ENCODE measurements at regions not wholly inside any gene's neighbourhood (a gene's known extent, or its start where the extent isn't known, plus 50 kb on each side); places are given as distances from the start of the nearest gene placed in this dataset.

DNA sequence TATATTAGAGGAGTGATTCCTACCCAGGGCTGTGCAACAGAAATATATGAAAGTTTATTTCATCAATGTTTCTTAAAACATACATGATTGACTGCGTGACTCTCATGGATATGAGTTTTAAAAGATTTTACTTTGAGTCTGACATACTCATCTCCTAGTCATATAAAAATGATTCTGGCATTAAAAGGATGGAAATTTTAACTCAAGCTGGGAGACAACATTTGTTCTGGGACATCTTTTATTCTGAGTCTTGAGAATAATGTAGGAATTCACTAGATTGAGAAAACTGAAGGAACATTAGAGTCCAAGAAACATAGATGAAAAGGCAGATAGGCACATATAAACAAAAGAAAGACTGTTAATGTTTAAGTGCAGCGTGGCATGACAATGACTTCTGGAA lies 649.6 kb downstream of the SPRY1 start:
- H3K4me1 ChIP-seq, result 0 out of 2 replicates have a peak, but pooled peaks cover 4% of the 10 kb centered on the region
- H3K27ac ChIP-seq, result no peak overlapping the region
- no peaks in the 10 kb centered on the region for H4K20me1 ChIP-seq
- TF ChIP-seq Cebpa-rat (IDR thresholded peaks at IDR 0.05), result no peak
- H3K27me3 ChIP-seq, result no peaks in the 10 kb centered on the region
- H3K9ac ChIP-seq, result no peak overlapping the region
- no peak overlapping the region for H3K4me2 ChIP-seq
- no peaks in the 10 kb centered on the region for H3K9me3 ChIP-seq
- H3K4me3 ChIP-seq, result no peak overlapping the region
- no peaks in the 10 kb centered on the region for H3K36me3 ChIP-seq

DNA sequence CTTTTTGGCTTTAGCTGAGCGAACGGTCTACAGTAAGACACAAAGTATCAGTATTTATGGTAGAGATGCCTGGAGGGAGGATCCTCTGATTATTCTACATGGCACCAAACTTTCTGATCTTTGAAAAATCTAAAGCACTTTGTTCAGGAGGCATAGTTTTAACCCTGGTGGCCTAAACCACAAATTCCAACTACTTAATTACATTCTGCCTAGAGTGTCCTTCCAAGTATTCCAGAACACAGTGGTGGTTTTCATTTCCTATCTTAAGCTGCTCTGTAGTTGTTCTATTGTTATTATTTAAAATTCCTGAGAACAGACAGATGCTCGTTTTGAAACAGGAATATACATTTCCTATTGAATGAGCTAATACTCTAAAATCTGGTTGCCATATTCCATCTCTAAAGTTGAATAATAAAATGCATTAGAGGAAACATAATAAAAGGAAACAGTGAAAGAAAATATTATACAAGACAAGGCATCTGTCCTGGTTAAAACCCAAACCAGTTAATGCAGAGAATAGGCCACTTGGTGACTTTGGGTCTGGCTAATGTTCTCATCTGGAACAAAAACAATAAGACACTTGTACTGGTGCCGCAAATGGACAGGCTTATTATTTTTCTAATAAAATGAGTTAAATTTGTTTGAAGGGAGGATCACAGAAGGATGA lies 657.4 kb downstream of the SPRY1 start:
- Histone ChIP-seq H4K20me1 (no peaks in the 10 kb centered on the region), H3K9ac (no peak overlapping the region), H3K4me3 (no peak overlapping the region), H3K9me3 (no peaks in the 10 kb centered on the region; the same call in 1 of the 2 replicates), H3K4me1 (no peaks in the 10 kb centered on the region), H3K36me3 (no peaks in the 10 kb centered on the region), H3K4me2 (no peak overlapping the region), H3K27me3 (no peaks in the 10 kb centered on the region), H3K27ac (no peak overlapping the region)
- TF ChIP-seq Cebpa-rat (IDR thresholded peaks at IDR 0.05), result no peak

DNA sequence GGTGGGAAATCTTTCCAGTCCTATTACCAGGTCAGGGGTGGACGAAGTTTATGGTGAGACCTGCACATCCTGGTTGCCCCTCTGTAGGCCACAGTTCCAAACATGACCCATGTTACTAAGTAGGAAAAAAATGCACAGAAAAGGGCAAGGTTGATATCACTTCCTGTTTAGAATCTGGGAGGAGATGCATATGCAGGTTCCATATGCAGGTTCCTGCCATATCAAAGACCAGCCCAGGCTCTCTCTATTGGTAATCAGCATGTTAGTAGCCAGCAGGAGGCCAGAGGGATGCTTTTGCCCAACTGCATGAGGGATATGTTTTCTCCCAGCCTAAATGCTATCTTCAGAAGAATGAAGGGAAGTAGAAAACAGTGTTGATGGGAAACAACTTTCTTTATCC lies 657.2 kb downstream of the ANKRD50 start:
- no peak overlapping the region for H3K4me3 ChIP-seq
- no peaks in the 10 kb centered on the region for H4K20me1 ChIP-seq
- no peak overlapping the region for H3K4me2 ChIP-seq
- H3K9ac ChIP-seq, result no peak overlapping the region
- peaks cover 8% of the 10 kb centered on the region for H3K4me1 ChIP-seq
- no peaks in the 10 kb centered on the region for H3K27me3 ChIP-seq
- TF ChIP-seq Cebpa-rat (IDR thresholded peaks at IDR 0.05), result no peak
- H3K36me3 ChIP-seq, result no peaks in the 10 kb centered on the region
- H3K9me3 ChIP-seq, result no peaks in the 10 kb centered on the region; the same call in 1 of the 2 replicates
- H3K27ac ChIP-seq, result no peak overlapping the region

DNA sequence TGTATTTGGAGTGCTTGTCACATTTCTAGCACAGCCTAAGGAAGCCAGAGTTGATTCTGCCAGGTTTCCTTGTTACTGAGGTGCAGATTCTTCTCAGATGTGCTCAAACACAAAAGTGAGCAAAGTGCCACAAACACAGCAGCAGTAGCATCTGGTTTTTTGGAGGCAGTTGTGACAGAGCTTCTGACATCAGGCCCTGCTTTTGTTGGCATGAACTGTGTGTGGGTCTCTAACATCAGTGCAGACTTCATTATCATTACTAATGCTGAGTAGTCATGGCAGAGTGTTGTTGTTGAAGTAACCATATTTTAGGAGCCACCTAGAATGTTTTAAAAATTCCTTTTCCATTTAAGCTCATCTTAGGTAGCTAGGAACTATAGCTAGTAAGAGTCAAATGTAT lies 656.6 kb downstream of the ANKRD50 start:
- H4K20me1 ChIP-seq, result no peaks in the 10 kb centered on the region
- H3K36me3 ChIP-seq, result no peaks in the 10 kb centered on the region
- no peak overlapping the region for H3K4me2 ChIP-seq
- H3K9me3 ChIP-seq, result no peaks in the 10 kb centered on the region; the same call in 1 of the 2 replicates
- no peak overlapping the region for H3K27ac ChIP-seq
- no peak for TF ChIP-seq Cebpa-rat (IDR thresholded peaks at IDR 0.05)
- H3K4me3 ChIP-seq, result no peak overlapping the region
- no peaks in the 10 kb centered on the region for H3K27me3 ChIP-seq
- H3K4me1 ChIP-seq, result peaks cover 14% of the 10 kb centered on the region
- no peak overlapping the region for H3K9ac ChIP-seq

DNA sequence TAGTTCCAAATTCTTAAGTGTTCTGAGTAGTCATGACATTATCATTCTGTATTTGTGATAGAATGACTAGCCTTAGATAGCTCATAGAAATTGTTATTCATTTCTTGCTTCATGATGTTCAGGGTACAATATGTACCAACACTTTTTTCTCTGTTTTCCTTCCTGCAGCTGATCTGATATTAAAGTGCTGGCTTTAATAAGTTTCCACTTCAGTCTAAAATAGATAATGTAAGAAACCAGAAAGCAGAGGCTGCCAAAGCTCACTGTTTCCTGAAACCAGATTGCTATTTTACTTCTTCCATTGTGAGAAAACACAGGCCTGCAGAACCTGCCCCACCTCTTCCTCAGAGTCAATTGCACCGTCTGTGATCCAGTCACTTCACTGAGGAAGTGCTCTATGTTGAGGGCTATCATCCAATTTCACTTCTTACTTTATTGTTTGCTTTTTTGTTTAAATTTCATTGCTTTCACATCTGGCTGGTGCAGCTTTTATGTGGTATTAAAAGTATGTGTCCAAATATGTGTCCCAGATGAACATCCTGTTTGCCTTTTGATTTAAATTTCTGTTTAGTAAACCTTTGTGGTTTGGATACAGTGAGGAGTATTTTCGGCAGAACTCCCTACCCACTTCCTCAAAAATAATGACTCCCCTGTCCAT lies 652.1 kb downstream of the ANKRD50 start:
- Histone ChIP-seq H3K27me3 (no peaks in the 10 kb centered on the region), H3K4me1 (peaks cover 25% of the 10 kb centered on the region), H3K4me3 (no peak overlapping the region), H3K9ac (no peak overlapping the region), H4K20me1 (no peaks in the 10 kb centered on the region), H3K9me3 (no peaks in the 10 kb centered on the region; the same call in 1 of the 2 replicates), H3K4me2 (peak overlapping the region; percentile 64), H3K27ac (0 out of 2 replicates have a peak overlapping the region, but pooled peaks have one; percentile 1), H3K36me3 (no peaks in the 10 kb centered on the region)
- TF ChIP-seq Cebpa-rat (IDR thresholded peaks at IDR 0.05), result no peak

DNA sequence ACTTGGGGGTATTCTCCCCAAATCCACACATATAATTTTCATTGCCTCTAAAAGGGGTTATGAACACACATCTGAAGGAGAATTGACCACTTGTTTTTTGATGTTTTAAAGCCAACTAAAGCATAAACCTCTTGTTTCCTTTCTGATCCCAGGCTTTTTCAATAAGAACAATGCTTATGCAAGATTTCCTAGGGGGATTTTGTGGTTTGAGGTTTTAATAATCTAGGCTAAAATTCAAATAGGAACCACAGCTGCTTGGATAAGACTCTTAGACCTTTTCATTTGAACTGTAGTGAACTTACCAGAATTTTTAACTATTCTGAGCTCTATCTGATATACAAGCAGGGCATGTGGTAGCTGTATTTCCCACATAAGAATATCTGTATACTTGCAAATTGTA lies 651.1 kb downstream of the ANKRD50 start:
- Histone ChIP-seq H3K4me3 (no peak overlapping the region), H3K27ac (no peak overlapping the region)
- TF ChIP-seq Cebpa-rat (IDR thresholded peaks at IDR 0.05), result no peak

DNA sequence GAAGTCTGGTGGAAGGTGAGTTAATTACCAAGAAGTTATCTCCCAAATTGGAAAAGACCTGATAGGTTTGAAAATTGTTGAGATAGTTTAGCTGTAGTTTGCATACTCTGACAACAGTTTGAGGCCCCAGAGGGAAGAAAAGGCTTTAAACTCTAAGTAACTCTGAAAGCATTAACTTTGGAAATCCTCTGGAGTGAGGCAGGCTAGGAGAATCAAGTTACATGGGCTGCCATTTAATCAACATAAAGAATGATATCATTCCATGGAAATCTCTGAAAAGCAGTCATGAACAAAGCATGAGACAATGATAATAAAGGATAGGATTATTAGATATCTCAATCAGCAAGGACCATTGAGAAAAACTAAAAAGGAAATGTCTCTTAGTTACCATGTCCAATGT lies 647.1 kb downstream of the ANKRD50 start:
- no peaks in the 10 kb centered on the region for H3K27me3 ChIP-seq
- no peak overlapping the region for H3K4me2 ChIP-seq
- no peaks in the 10 kb centered on the region for H4K20me1 ChIP-seq
- peaks cover 15% of the 10 kb centered on the region for H3K4me1 ChIP-seq
- no peaks in the 10 kb centered on the region for H3K36me3 ChIP-seq
- H3K27ac ChIP-seq, result no peak overlapping the region
- TF ChIP-seq Cebpa-rat (IDR thresholded peaks at IDR 0.05), result no peak
- H3K9me3 ChIP-seq, result peaks cover 10% of the 10 kb centered on the region
- no peak overlapping the region for H3K4me3 ChIP-seq
- no peak overlapping the region for H3K9ac ChIP-seq

More for the DNA sequence above, 651.1 kb downstream of the ANKRD50 start:
- Histone ChIP-seq H3K9ac (no peak overlapping the region), H3K4me2 (peak overlapping the region; percentile 64), H3K36me3 (no peaks in the 10 kb centered on the region), H3K9me3 (no peaks in the 10 kb centered on the region; the same call in 1 of the 2 replicates), H3K4me1 (peaks cover 25% of the 10 kb centered on the region), H4K20me1 (no peaks in the 10 kb centered on the region), H3K27me3 (no peaks in the 10 kb centered on the region)

DNA sequence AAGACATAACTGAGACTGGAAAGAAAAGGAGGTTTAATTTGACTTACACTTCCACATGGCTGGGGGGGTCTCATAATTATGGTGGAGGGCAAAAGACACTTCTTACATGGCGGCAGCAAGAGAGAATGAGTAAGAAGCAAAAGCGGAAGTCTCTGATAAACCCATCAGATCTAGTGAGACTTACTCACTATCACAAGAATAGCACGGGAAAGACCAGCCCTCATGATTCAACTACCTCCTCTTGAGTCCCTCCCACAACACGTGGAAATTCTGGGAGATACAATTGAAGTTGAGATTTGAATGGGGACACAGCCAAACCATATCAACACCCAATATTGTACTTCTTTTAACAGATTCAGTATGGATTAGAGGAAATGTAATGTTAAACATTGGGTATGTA lies 646.6 kb downstream of the ANKRD50 start:
- peaks cover 10% of the 10 kb centered on the region for H3K4me1 ChIP-seq
- H3K36me3 ChIP-seq, result no peaks in the 10 kb centered on the region
- no peak overlapping the region for H3K9ac ChIP-seq
- no peaks in the 10 kb centered on the region for H3K27me3 ChIP-seq
- H3K27ac ChIP-seq, result no peak overlapping the region
- H4K20me1 ChIP-seq, result no peaks in the 10 kb centered on the region
- no peak overlapping the region for H3K4me2 ChIP-seq
- peaks cover 15% of the 10 kb centered on the region for H3K9me3 ChIP-seq
- no peak for TF ChIP-seq Cebpa-rat (IDR thresholded peaks at IDR 0.05)
- H3K4me3 ChIP-seq, result no peak overlapping the region

DNA sequence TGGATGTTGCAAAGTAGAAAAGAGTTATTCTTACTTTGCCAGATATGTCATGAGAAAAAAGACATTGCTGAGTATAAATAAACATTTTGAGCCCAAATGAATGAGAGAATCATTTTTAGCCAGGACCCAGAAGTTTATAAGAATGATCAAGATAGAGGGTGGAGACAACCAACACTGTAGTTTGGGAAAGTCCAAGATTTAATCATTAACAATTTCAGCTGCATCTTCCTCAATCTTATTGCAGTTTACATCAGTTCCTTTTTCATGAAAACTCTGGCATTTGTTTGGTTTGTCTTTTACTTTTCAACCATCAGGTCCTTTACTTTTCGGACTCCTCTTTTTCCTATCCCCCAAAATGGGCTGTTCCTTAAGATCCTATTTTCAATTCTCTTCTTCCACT lies 645.9 kb downstream of the ANKRD50 start:
- peaks cover 3% of the 10 kb centered on the region for H3K4me1 ChIP-seq
- H4K20me1 ChIP-seq, result no peaks in the 10 kb centered on the region
- H3K4me2 ChIP-seq, result no peak overlapping the region
- no peak overlapping the region for H3K9ac ChIP-seq
- H3K36me3 ChIP-seq, result no peaks in the 10 kb centered on the region
- no peak overlapping the region for H3K27ac ChIP-seq
- no peaks in the 10 kb centered on the region for H3K27me3 ChIP-seq
- no peak for TF ChIP-seq Cebpa-rat (IDR thresholded peaks at IDR 0.05)
- peaks cover 21% of the 10 kb centered on the region for H3K9me3 ChIP-seq
- no peak overlapping the region for H3K4me3 ChIP-seq

DNA sequence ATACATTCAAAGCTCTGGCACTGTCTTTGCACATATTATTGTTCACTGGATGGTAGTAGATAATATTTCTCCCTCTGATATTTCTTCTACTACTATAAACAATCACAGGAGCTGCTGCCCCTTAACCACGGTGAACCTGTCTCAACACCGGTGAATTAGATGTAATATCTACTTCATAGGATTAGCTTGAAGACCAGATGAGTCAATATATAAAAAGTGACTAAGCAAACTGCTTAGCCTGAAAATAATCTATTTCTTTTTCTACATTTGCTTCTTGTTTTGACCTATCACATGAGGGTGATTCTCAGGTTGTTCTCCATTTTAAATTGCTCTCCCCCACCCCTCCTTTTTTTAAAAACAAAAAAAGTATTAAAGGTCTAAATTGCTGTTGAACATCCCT lies 645.5 kb downstream of the ANKRD50 start:
- no peak overlapping the region for H3K9ac ChIP-seq
- no peak overlapping the region for H3K4me2 ChIP-seq
- no peak for TF ChIP-seq Cebpa-rat (IDR thresholded peaks at IDR 0.05)
- H3K36me3 ChIP-seq, result no peaks in the 10 kb centered on the region
- no peaks in the 10 kb centered on the region for H3K4me1 ChIP-seq
- H3K9me3 ChIP-seq, result peaks cover 26% of the 10 kb centered on the region
- H3K27ac ChIP-seq, result no peak overlapping the region
- no peaks in the 10 kb centered on the region for H4K20me1 ChIP-seq
- H3K27me3 ChIP-seq, result no peaks in the 10 kb centered on the region
- no peak overlapping the region for H3K4me3 ChIP-seq

Data from BLaER1 (cell line).